GM23338 (cell line): ENCODE measurements at regions not wholly inside any gene's neighbourhood (a gene's known extent, or its start where the extent isn't known, plus 50 kb on each side); places are given as distances from the start of the nearest gene placed in this dataset.
"Not testable (repeated sequence)": the region's sequence is repeated elsewhere in the genome, so short reads cannot be mapped to it uniquely, and the experiment has no call there.

Experiments used
- ATAC-seq: fragments of 200-7000 bp; cut with Tn5 transposase; 3 replicates; pipeline ENCODE4 v1.9.1; 2020
- DNase-seq: peaks from one replicate; pipeline ENCODE4 v3.0.0-alpha.2; 2015; ENCODE audit warnings: low spot score
- H2AFZ ChIP-seq: fragments of 200-600 bp; sonication (generic); 2 replicates; pipeline ENCODE4 v1.8.0; 2016; ENCODE audit warnings: antibody characterized with exemption, mild to moderate bottlenecking, moderate library complexity
- H3F3A ChIP-seq: fragments of 200-600 bp; sonication (generic); replicated peaks from 2 replicates; pipeline ENCODE4 v1.8.0; 2017; ENCODE audit warnings: antibody characterized with exemption, mixed run types, low read depth
- H3K27ac ChIP-seq: fragments of 200-600 bp; sonication (generic); 2 replicates; pipeline ENCODE4 v1.6.1; 2016; ENCODE audit warnings: low read depth
- H3K27me3 ChIP-seq: fragments of 200-600 bp; sonication (generic); 2 replicates; pipeline ENCODE4 v1.8.0; 2016; ENCODE audit warnings: mild to moderate bottlenecking, mixed run types, moderate library complexity; ENCODE audit not compliant: insufficient read depth
- H3K36me3 ChIP-seq: fragments of 200-600 bp; sonication (generic); 2 replicates; pipeline ENCODE4 v1.8.0; 2016; ENCODE audit warnings: mild to moderate bottlenecking; ENCODE audit not compliant: insufficient read depth
- H3K4me1 ChIP-seq: fragments of 200-600 bp; sonication (generic); 2 replicates; pipeline ENCODE4 v1.8.0; 2016; ENCODE audit warnings: mild to moderate bottlenecking, moderate library complexity; ENCODE audit not compliant: insufficient read depth
- H3K4me2 ChIP-seq: fragments of 200-600 bp; sonication (generic); 2 replicates; pipeline ENCODE4 v1.7.1; 2017; ENCODE audit warnings: mixed run types
- H3K4me3 ChIP-seq: fragments of 200-600 bp; sonication (generic); 2 replicates; pipeline ENCODE4 v1.6.1; 2016; ENCODE audit warnings: mixed run types
- H3K79me2 ChIP-seq: fragments of 200-600 bp; sonication (generic); replicated peaks from 2 replicates; pipeline ENCODE4 v1.8.0; 2017; ENCODE audit warnings: mild to moderate bottlenecking; ENCODE audit not compliant: insufficient read depth
- H3K9me2 ChIP-seq: fragments of 200-600 bp; sonication (generic); 2 replicates; pipeline ENCODE4 v1.8.0; 2017; ENCODE audit not compliant: insufficient read depth
- H4K20me1 ChIP-seq: fragments of 200-600 bp; sonication (generic); replicated peaks from 2 replicates; pipeline ENCODE4 v1.8.0; 2017; ENCODE audit warnings: mild to moderate bottlenecking; ENCODE audit not compliant: insufficient read depth
- H3K27ac Mint-ChIP-seq: 2 replicates; pipeline ENCODE4 v1.8.0; 2020; ENCODE audit warnings: inconsistent platforms, mild to moderate bottlenecking, moderate library complexity, mixed read lengths
- H3K27me3 Mint-ChIP-seq: 3 replicates; pipeline ENCODE4 v1.8.0; 2022; ENCODE audit warnings: low read depth, mild to moderate bottlenecking, moderate library complexity, mixed read lengths, inconsistent platforms; ENCODE audit not compliant: insufficient read depth, poor library complexity
- H3K36me3 Mint-ChIP-seq: 3 replicates; pipeline ENCODE4 v1.8.0; 2021; ENCODE audit warnings: low read depth, mild to moderate bottlenecking, inconsistent platforms, moderate library complexity, mixed read lengths
- H3K4me1 Mint-ChIP-seq: 3 replicates; pipeline ENCODE4 v1.8.0; 2020; ENCODE audit warnings: mild to moderate bottlenecking, inconsistent platforms, mixed read lengths
- H3K4me3 Mint-ChIP-seq: 3 replicates; pipeline ENCODE4 v1.8.0; 2021; ENCODE audit warnings: moderate library complexity, mild to moderate bottlenecking, inconsistent platforms, mixed read lengths
- H3K9me3 Mint-ChIP-seq: 3 replicates; pipeline ENCODE4 v1.8.0; 2020; ENCODE audit warnings: moderate library complexity, mild to moderate bottlenecking, inconsistent platforms, mixed read lengths
- REST ChIP-seq: IDR thresholded peaks from one replicate; pipeline ENCODE4 v1.6.1; 2018; ENCODE audit warnings: antibody characterized with exemption; ENCODE audit not compliant: unreplicated experiment
- ZNF114 ChIP-seq: fragments of 250-450 bp; sonication (Bioruptor Pico); IDR thresholded peaks from 2 replicates; pipeline ENCODE4 v1.5.0; 2020; ENCODE audit warnings: mild to moderate bottlenecking, moderate library complexity
- TF ChIP-seq, protein P1 (sequence below): fragments of 250-450 bp; sonication (Bioruptor Pico); IDR thresholded peaks from 2 replicates; pipeline ENCODE4 v1.5.0; 2020; ENCODE audit warnings: mild to moderate bottlenecking, moderate library complexity

- TF ChIP-seq REST, result no peak
These were observed 100.5 kb upstream of the SPATA31D4 start (continued) for GRCh38 chr9:81827616-81828296.

DNA sequence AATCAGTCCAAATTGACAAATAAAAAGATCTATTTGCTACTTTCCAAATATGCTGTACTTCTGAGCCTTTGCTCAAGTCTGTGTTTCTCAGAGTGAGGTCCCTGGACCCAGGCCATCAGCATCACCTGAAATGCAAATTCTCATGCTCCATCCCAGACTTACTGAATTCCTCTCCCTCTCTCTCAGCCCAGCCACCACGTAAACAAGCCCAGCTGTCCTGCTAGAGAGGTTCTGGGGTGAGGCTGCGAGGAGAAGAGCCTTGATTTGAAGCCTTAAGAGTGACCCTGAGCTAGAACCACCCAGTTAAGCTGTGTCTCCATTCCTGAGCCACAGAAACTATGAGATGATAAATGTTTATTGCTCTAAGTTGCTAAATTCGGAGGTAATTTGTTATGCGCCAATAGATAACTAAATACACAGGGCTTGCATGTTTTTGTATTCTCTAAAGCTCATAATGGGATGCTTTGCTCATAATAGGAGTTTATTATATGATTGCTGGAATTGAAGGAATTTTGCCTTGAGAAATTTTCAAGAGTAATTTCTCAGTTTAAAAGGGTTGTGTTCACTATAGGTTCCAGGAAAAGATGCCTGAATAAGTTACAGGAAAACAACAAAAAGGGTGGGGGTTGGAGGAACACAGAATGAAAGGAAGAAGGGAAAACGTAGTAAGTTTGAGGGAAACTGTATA is 98.9 kb upstream of the SPATA31D4 start:
- DNase-seq (peak; percentile 49), ATAC-seq (peak; percentile 87)
- Histone ChIP-seq H3K9me2 (no peaks in the 10 kb centered on the region), H3K4me2 (no peak overlapping the region), H3K4me1 (peaks cover 21% of the 10 kb centered on the region), H3K27ac (no peak overlapping the region), H2AFZ (no peak overlapping the region), H3F3A (no peaks in the 10 kb centered on the region), H3K79me2 (no peaks in the 10 kb centered on the region), H4K20me1 (no peaks in the 10 kb centered on the region), H3K36me3 (no peaks in the 10 kb centered on the region), H3K4me3 (no peak overlapping the region), H3K27me3 (no peaks in the 10 kb centered on the region)
- no peak overlapping the region for H3K27ac Mint-ChIP-seq
- TF ChIP-seq ZNF114 (CRISPR knock-in tag), result no peak
- TF ChIP-seq, protein P1, sequence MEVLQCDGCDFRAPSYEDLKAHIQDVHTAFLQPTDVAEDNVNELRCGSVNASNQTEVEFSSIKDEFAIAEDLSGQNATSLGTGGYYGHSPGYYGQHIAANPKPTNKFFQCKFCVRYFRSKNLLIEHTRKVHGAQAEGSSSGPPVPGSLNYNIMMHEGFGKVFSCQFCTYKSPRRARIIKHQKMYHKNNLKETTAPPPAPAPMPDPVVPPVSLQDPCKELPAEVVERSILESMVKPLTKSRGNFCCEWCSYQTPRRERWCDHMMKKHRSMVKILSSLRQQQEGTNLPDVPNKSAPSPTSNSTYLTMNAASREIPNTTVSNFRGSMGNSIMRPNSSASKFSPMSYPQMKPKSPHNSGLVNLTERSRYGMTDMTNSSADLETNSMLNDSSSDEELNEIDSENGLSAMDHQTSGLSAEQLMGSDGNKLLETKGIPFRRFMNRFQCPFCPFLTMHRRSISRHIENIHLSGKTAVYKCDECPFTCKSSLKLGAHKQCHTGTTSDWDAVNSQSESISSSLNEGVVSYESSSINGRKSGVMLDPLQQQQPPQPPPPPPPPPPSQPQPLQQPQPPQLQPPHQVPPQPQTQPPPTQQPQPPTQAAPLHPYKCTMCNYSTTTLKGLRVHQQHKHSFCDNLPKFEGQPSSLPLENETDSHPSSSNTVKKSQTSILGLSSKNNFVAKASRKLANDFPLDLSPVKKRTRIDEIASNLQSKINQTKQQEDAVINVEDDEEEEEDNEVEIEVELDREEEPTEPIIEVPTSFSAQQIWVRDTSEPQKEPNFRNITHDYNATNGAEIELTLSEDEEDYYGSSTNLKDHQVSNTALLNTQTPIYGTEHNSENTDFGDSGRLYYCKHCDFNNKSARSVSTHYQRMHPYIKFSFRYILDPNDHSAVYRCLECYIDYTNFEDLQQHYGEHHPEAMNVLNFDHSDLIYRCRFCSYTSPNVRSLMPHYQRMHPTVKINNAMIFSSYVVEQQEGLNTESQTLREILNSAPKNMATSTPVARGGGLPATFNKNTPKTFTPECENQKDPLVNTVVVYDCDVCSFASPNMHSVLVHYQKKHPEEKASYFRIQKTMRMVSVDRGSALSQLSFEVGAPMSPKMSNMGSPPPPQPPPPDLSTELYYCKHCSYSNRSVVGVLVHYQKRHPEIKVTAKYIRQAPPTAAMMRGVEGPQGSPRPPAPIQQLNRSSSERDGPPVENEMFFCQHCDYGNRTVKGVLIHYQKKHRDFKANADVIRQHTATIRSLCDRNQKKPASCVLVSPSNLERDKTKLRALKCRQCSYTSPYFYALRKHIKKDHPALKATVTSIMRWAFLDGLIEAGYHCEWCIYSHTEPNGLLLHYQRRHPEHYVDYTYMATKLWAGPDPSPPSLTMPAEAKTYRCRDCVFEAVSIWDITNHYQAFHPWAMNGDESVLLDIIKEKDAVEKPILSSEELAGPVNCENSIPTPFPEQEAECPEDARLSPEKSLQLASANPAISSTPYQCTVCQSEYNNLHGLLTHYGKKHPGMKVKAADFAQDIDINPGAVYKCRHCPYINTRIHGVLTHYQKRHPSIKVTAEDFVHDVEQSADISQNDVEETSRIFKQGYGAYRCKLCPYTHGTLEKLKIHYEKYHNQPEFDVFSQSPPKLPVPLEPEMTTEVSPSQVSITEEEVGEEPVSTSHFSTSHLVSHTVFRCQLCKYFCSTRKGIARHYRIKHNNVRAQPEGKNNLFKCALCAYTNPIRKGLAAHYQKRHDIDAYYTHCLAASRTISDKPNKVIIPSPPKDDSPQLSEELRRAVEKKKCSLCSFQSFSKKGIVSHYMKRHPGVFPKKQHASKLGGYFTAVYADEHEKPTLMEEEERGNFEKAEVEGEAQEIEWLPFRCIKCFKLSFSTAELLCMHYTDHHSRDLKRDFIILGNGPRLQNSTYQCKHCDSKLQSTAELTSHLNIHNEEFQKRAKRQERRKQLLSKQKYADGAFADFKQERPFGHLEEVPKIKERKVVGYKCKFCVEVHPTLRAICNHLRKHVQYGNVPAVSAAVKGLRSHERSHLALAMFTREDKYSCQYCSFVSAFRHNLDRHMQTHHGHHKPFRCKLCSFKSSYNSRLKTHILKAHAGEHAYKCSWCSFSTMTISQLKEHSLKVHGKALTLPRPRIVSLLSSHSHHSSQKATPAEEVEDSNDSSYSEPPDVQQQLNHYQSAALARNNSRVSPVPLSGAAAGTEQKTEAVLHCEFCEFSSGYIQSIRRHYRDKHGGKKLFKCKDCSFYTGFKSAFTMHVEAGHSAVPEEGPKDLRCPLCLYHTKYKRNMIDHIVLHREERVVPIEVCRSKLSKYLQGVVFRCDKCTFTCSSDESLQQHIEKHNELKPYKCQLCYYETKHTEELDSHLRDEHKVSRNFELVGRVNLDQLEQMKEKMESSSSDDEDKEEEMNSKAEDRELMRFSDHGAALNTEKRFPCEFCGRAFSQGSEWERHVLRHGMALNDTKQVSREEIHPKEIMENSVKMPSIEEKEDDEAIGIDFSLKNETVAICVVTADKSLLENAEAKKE (CRISPR knock-in tag), result 0 out of 2 replicates have a peak, but pooled peaks have one; percentile 31
- H3K9me3 Mint-ChIP-seq, result no peaks in the 10 kb centered on the region
- peaks cover 25% of the 10 kb centered on the region for H3K4me1 Mint-ChIP-seq
- H3K27me3 Mint-ChIP-seq, result no peaks in the 10 kb centered on the region
- H3K36me3 Mint-ChIP-seq, result no peaks in the 10 kb centered on the region
- no peak overlapping the region for H3K4me3 Mint-ChIP-seq

DNA sequence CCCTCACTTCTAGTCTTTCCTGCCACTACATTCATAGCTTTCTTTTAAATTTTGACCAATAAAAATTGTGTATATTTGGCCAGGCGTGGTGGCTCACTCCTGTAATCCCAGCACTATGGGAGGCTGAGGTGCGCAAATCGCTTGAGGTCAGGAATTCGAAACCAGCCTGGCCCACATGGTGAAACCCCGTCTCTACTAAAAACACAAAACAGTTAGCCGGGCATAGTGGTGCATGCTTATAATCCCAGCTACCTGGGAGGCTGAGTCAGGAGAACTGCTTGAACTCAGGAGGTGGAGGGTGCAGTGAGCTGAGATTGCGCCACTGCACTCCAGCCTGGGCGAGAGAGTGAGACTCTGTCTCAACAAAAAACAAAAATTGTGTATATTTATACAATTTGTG is 97.8 kb upstream of the SPATA31D4 start:
- not testable (repeated sequence) for H3K36me3 Mint-ChIP-seq, H3K36me3 ChIP-seq, H3F3A ChIP-seq, ATAC-seq, H3K27me3 Mint-ChIP-seq, H3K9me2 ChIP-seq, DNase-seq, H3K4me3 ChIP-seq, H3K79me2 ChIP-seq, H3K4me2 ChIP-seq, H4K20me1 ChIP-seq, H3K27ac Mint-ChIP-seq, H3K27me3 ChIP-seq, H2AFZ ChIP-seq, H3K4me3 Mint-ChIP-seq, H3K27ac ChIP-seq, H3K9me3 Mint-ChIP-seq
- peaks cover 22% of the 10 kb centered on the region for H3K4me1 Mint-ChIP-seq
- peaks cover 21% of the 10 kb centered on the region for H3K4me1 ChIP-seq
